SK-N-SH (cell line): ENCODE measurements at regions not wholly inside any gene's neighbourhood (a gene's known extent, or its start where the extent isn't known, plus 50 kb on each side); places are given as distances from the start of the nearest gene placed in this dataset.

ENCODE experiments used
- CTCF ChIA-PET: fragments of 300-600, 350-600 bp; formaldehyde crosslinking; extraction: SDS; loops from one replicate; lab custom pipeline; 2021; lab: Yijun Ruan, JAX
- POLR2A ChIA-PET: fragments of 350-600 bp; sonication (Branson Sonifier 250); formaldehyde crosslinking; extraction: SDS; loops from one replicate; lab custom pipeline; 2020; ENCODE audit warnings: antibody characterized with exemption, inconsistent platforms; lab: Yijun Ruan, JAX
- DNase-seq: peaks from one replicate; pipeline ENCODE4 v3.0.0; 2012
- H2AFZ ChIP-seq: fragments of 200-600 bp; sonication (generic); 2 replicates; pipeline ENCODE4 v1.8.1; 2016; ENCODE audit warnings: antibody characterized with exemption, mild to moderate bottlenecking, low read depth
- H3F3A ChIP-seq: fragments of 200-600 bp; sonication (generic); replicated peaks from 2 replicates; pipeline ENCODE3; 2016; ENCODE audit warnings: antibody characterized with exemption, mild to moderate bottlenecking; ENCODE audit not compliant: insufficient read depth
- H3K27ac ChIP-seq, 2 experiments: fragments of 200-500 bp in 1 of 2; fragments of 200-600 bp in 1 of 2; sonication (Bioruptor generic) in 1 of 2; sonication (generic), shearing (Covaris generic) in 1 of 2; 2 replicates each; pipeline versions ENCODE4 v1.5.1 to v1.6.1; 2014 to 2016; ENCODE audit warnings: low read depth in 2 of 2, inconsistent platforms in 1 of 2, low read length in 1 of 2, mild to moderate bottlenecking in 1 of 2, mixed read lengths in 1 of 2
- H3K27me3 ChIP-seq: fragments of 200-600 bp; sonication (generic), shearing (Covaris generic); 2 replicates; pipeline ENCODE4 v1.6.1; 2016; ENCODE audit warnings: mixed run types; ENCODE audit not compliant: insufficient read depth
- H3K36me3 ChIP-seq, 2 experiments: fragments of 200-500 bp in 1 of 2; fragments of 200-600 bp in 1 of 2; sonication (Bioruptor generic) in 1 of 2; sonication (generic) in 1 of 2; replicated peaks in 1 of 2; 2 replicates each; pipeline versions ENCODE3 to v1.5.1; 2014 to 2016; ENCODE audit warnings: low read length in 1 of 2, mild to moderate bottlenecking in 1 of 2; ENCODE audit not compliant: insufficient read depth in 2 of 2, control insufficient read depth in 1 of 2
- H3K4me1 ChIP-seq, 2 experiments: fragments of 200-500 bp in 1 of 2; fragments of 200-600 bp in 1 of 2; sonication (Bioruptor generic) in 1 of 2; sonication (generic), shearing (Covaris generic) in 1 of 2; 2 replicates each; pipeline versions ENCODE4 v1.5.1 to v1.6.1; 2014 to 2016; ENCODE audit warnings: low read depth in 1 of 2, low read length in 1 of 2, mixed run types in 1 of 2; ENCODE audit not compliant: insufficient read depth in 2 of 2, control insufficient read depth in 1 of 2
- H3K4me2 ChIP-seq: fragments of 200-600 bp; sonication (generic), shearing (Covaris generic); 2 replicates; pipeline ENCODE4 v1.6.1; 2017; ENCODE audit warnings: mixed run types
- H3K4me3 ChIP-seq, 2 experiments: fragments of 200-500 bp in 1 of 2; fragments of 200-600 bp in 1 of 2; sonication (Bioruptor generic) in 1 of 2; sonication (generic), shearing (Covaris generic) in 1 of 2; 2 replicates each; pipeline versions ENCODE4 v1.5.1 to v1.8.1; 2014 to 2016; ENCODE audit warnings: low read depth in 2 of 2, inconsistent platforms in 1 of 2, low read length in 1 of 2, mild to moderate bottlenecking in 1 of 2, mixed read lengths in 1 of 2, moderate library complexity in 1 of 2
- H3K79me2 ChIP-seq: fragments of 200-600 bp; sonication (generic); 2 replicates; pipeline ENCODE4 v1.8.1; 2017; ENCODE audit warnings: mild to moderate bottlenecking; ENCODE audit not compliant: insufficient read depth
- H3K9ac ChIP-seq: fragments of 200-600 bp; sonication (generic); 2 replicates; pipeline ENCODE4 v1.6.1; 2017; ENCODE audit warnings: mixed run types
- H3K9me2 ChIP-seq: fragments of 200-600 bp; sonication (generic); 2 replicates; pipeline ENCODE4 v1.6.1; 2017; ENCODE audit warnings: mixed run types
- H3K9me3 ChIP-seq: fragments of 200-600 bp; sonication (generic); 2 replicates; pipeline ENCODE4 v1.6.1; 2017; ENCODE audit warnings: mixed run types, mild to moderate bottlenecking, moderate library complexity
- H4K20me1 ChIP-seq: fragments of 200-600 bp; sonication (generic); 2 replicates; pipeline ENCODE4 v1.6.1; 2017; ENCODE audit warnings: mild to moderate bottlenecking, mixed run types; ENCODE audit not compliant: insufficient read depth
- ELF1 ChIP-seq: IDR thresholded peaks from 2 replicates; pipeline ENCODE4 v1.4.0; 2012
- GABPA ChIP-seq: IDR thresholded peaks from 2 replicates; pipeline ENCODE4 v1.4.0; 2012; ENCODE audit warnings: low read depth, mild to moderate bottlenecking
- IRF3 ChIP-seq: fragments of 150-350 bp; IDR thresholded peaks from 2 replicates; pipeline ENCODE4 v1.6.1; 2016; ENCODE audit warnings: mild to moderate bottlenecking, low read depth, low read length
- JUND ChIP-seq: IDR thresholded peaks from 2 replicates; pipeline ENCODE4 v1.4.0; 2012
- PBX3 ChIP-seq: IDR thresholded peaks from 2 replicates; pipeline ENCODE4; 2012
- RAD21 ChIP-seq: IDR thresholded peaks from 2 replicates; pipeline ENCODE4 v1.6.1; 2012; ENCODE audit warnings: mild to moderate bottlenecking, low read length
- RFX5 ChIP-seq: IDR thresholded peaks from 2 replicates; pipeline ENCODE4 v1.6.1; 2012; ENCODE audit warnings: mild to moderate bottlenecking, improper control_type of control experiment, low read length
- RXRA ChIP-seq: IDR thresholded peaks from 2 replicates; pipeline ENCODE4 v1.4.0; 2012; ENCODE audit warnings: low read depth, mild to moderate bottlenecking, borderline replicate concordance
- whole genome bisulfite sequencing: methylation state at CpG from one replicate; pipeline ENCODE4 v1.1.6; 2017; ENCODE audit warnings: low lambda C conversion rate; 5-methylcytosine and 5-hydroxymethylcytosine counted together
- TF ChIP-seq, protein P1 (sequence below): IDR thresholded peaks from 2 replicates; pipeline ENCODE4 v1.6.1; 2012; ENCODE audit warnings: mild to moderate bottlenecking, low read depth, low read length, moderate library complexity
- TF ChIP-seq, protein P2 (sequence below): IDR thresholded peaks from 2 replicates; pipeline ENCODE4 v1.4.0; 2012; ENCODE audit warnings: low read depth, borderline replicate concordance

- H3K9me2 ChIP-seq: no peaks in the 10 kb centered on the region
Observed at GRCh38 chr4:136806844-136807243, 725.5 kb downstream of the PCDH18 start.

DNA sequence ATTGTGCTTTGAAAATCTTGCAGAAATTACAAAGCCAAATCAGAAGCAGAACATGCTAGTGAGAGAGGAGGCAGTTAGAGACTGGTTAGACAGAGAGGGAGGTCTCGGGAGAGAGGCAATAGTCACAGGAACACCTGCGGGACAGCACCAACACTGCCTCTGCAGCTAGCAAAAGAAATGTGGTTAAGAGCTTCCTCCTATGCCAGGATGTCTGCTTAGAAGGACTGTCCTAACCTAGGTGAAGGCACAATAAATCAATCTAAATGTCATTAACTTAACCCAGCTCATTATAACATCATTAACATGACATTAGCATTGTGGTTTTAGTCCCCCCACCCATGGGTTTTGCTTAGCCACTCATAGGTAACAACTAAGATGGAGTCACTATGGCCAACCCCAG is 726.7 kb downstream of the PCDH18 start:
- H3K9me3 ChIP-seq: no peaks in the 10 kb centered on the region
- 73% methylated on average over 2 of the region's 2 CpGs for WGBS
- H3K36me3 ChIP-seq: no peaks in the 10 kb centered on the region
- ChIA-PET POLR2A (no interaction called here), CTCF (no interaction called here)
- H3K4me2 ChIP-seq: no peak overlapping the region
- no peaks in the 10 kb centered on the region for H4K20me1 ChIP-seq
- H2AFZ ChIP-seq: no peak overlapping the region
- H3K27me3 ChIP-seq: no peaks in the 10 kb centered on the region
- no peak for DNase-seq
- TF ChIP-seq RFX5: no peak
- no peak for TF ChIP-seq IRF3
- TF ChIP-seq ELF1: no peak
- TF ChIP-seq, protein P1, sequence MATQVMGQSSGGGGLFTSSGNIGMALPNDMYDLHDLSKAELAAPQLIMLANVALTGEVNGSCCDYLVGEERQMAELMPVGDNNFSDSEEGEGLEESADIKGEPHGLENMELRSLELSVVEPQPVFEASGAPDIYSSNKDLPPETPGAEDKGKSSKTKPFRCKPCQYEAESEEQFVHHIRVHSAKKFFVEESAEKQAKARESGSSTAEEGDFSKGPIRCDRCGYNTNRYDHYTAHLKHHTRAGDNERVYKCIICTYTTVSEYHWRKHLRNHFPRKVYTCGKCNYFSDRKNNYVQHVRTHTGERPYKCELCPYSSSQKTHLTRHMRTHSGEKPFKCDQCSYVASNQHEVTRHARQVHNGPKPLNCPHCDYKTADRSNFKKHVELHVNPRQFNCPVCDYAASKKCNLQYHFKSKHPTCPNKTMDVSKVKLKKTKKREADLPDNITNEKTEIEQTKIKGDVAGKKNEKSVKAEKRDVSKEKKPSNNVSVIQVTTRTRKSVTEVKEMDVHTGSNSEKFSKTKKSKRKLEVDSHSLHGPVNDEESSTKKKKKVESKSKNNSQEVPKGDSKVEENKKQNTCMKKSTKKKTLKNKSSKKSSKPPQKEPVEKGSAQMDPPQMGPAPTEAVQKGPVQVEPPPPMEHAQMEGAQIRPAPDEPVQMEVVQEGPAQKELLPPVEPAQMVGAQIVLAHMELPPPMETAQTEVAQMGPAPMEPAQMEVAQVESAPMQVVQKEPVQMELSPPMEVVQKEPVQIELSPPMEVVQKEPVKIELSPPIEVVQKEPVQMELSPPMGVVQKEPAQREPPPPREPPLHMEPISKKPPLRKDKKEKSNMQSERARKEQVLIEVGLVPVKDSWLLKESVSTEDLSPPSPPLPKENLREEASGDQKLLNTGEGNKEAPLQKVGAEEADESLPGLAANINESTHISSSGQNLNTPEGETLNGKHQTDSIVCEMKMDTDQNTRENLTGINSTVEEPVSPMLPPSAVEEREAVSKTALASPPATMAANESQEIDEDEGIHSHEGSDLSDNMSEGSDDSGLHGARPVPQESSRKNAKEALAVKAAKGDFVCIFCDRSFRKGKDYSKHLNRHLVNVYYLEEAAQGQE: no peak
- H3K9me2 ChIP-seq: no peaks in the 10 kb centered on the region
- no peaks in the 10 kb centered on the region for H3K4me1 ChIP-seq
- no peak overlapping the region for H3K9ac ChIP-seq
- no peaks in the 10 kb centered on the region for H3K79me2 ChIP-seq
- H3F3A ChIP-seq: no peaks in the 10 kb centered on the region
- no peak overlapping the region for H3K4me3 ChIP-seq
- H3K27ac ChIP-seq: no peak overlapping the region

More at GRCh38 chr4:136806844-136807243, 725.5 kb downstream of the PCDH18 start:
- no peak overlapping the region for H2AFZ ChIP-seq
- no peak overlapping the region for H3K27ac ChIP-seq
- H3K4me2 ChIP-seq: no peak overlapping the region
- 13% methylated on average over 1 of the region's 1 CpG for WGBS
- H3K9me3 ChIP-seq: no peaks in the 10 kb centered on the region
- H3K27me3 ChIP-seq: no peaks in the 10 kb centered on the region
- POLR2A ChIA-PET: no interaction called here
- H3F3A ChIP-seq: no peaks in the 10 kb centered on the region
- no peak for TF ChIP-seq JUND
- TF ChIP-seq RXRA: no peak
- no peak for TF ChIP-seq GABPA
- no peak for TF ChIP-seq PBX3
- TF ChIP-seq, protein P2, sequence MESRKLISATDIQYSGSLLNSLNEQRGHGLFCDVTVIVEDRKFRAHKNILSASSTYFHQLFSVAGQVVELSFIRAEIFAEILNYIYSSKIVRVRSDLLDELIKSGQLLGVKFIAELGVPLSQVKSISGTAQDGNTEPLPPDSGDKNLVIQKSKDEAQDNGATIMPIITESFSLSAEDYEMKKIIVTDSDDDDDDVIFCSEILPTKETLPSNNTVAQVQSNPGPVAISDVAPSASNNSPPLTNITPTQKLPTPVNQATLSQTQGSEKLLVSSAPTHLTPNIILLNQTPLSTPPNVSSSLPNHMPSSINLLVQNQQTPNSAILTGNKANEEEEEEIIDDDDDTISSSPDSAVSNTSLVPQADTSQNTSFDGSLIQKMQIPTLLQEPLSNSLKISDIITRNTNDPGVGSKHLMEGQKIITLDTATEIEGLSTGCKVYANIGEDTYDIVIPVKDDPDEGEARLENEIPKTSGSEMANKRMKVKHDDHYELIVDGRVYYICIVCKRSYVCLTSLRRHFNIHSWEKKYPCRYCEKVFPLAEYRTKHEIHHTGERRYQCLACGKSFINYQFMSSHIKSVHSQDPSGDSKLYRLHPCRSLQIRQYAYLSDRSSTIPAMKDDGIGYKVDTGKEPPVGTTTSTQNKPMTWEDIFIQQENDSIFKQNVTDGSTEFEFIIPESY: no peak
- no peak for TF ChIP-seq RAD21
- CTCF ChIA-PET: no interaction called here
- no peaks in the 10 kb centered on the region for H3K36me3 ChIP-seq
- H4K20me1 ChIP-seq: no peaks in the 10 kb centered on the region
- no peaks in the 10 kb centered on the region for H3K4me1 ChIP-seq
- no peak overlapping the region for H3K9ac ChIP-seq
- no peak for DNase-seq
- no peak overlapping the region for H3K4me3 ChIP-seq
- no peaks in the 10 kb centered on the region for H3K79me2 ChIP-seq
